ENCODE measurements at regions not wholly inside any gene's neighbourhood (a gene's known extent, or its start where the extent isn't known, plus 50 kb on each side); places are given as distances from the start of the nearest gene placed in this dataset.

- no peak for TF ChIP-seq POLR2AphosphoS5 (IDR thresholded peaks at IDR 0.05; ENCODE audit: insufficient read depth in 1 of 2, low read depth in 1 of 2)
- TF ChIP-seq, protein P1, sequence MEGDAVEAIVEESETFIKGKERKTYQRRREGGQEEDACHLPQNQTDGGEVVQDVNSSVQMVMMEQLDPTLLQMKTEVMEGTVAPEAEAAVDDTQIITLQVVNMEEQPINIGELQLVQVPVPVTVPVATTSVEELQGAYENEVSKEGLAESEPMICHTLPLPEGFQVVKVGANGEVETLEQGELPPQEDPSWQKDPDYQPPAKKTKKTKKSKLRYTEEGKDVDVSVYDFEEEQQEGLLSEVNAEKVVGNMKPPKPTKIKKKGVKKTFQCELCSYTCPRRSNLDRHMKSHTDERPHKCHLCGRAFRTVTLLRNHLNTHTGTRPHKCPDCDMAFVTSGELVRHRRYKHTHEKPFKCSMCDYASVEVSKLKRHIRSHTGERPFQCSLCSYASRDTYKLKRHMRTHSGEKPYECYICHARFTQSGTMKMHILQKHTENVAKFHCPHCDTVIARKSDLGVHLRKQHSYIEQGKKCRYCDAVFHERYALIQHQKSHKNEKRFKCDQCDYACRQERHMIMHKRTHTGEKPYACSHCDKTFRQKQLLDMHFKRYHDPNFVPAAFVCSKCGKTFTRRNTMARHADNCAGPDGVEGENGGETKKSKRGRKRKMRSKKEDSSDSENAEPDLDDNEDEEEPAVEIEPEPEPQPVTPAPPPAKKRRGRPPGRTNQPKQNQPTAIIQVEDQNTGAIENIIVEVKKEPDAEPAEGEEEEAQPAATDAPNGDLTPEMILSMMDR (IDR thresholded peaks at IDR 0.05): no peak
- H3K27ac ChIP-seq: no peak overlapping the region
- H3K9me3 ChIP-seq: no peaks in the 10 kb centered on the region
- intact Hi-C loops (cut with DNase I): no loop called here
- H3K4me1 ChIP-seq: no peaks in the 10 kb centered on the region
- no peak for DNase-seq (ENCODE audit: extremely low spot score in 2 of 2)
- H3K27me3 ChIP-seq: no peaks in the 10 kb centered on the region
- no peak overlapping the region for H3K4me3 ChIP-seq
- no peaks in the 10 kb centered on the region for H3K36me3 ChIP-seq
Observed at GRCh38 chr4:187451776-187452175, 543.8 kb upstream of the ZFP42 start.

GRCh38 chr4:187460016-187460415 is 535.6 kb upstream of the ZFP42 start:
- no peaks in the 10 kb centered on the region for H3K27me3 ChIP-seq
- H3K4me3 ChIP-seq: no peak overlapping the region
- H3K4me1 ChIP-seq: no peaks in the 10 kb centered on the region
- DNase-seq (ENCODE audit: extremely low spot score in 2 of 2): no peak
- TF ChIP-seq, protein P1 (IDR thresholded peaks at IDR 0.05): no peak
- no peak for TF ChIP-seq POLR2A (IDR thresholded peaks at IDR 0.05)
- no peak for TF ChIP-seq POLR2AphosphoS5 (IDR thresholded peaks at IDR 0.05; ENCODE audit: insufficient read depth in 1 of 2, low read depth in 1 of 2)
- intact Hi-C loops (cut with DNase I): no loop called here
- no peak overlapping the region for H3K27ac ChIP-seq
- H3K9me3 ChIP-seq: no peaks in the 10 kb centered on the region
- no peaks in the 10 kb centered on the region for H3K36me3 ChIP-seq

DNA sequence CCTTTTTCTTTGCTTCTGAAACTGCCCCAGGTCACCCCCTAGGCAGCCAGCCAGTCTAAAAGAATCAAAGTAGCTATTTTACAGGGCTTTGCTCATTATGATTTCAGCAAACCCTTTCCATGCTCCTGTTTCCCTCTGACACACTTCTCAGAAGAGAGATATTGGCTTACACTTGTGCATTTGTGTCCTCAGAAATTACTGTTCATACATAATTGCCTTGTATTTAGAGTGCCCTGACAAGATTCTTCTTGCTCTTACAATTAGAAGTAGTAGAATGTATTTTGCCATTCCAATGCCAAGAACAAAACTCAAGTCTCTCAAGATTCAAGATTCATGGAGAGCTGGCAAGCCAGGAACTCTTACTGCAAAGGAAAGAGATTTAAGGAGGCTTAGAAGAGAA is 531.0 kb upstream of the ZFP42 start:
- Histone ChIP-seq H3K27me3 (no peaks in the 10 kb centered on the region), H3K4me1 (no peaks in the 10 kb centered on the region), H3K9me3 (no peaks in the 10 kb centered on the region), H3K4me3 (no peak overlapping the region), H3K27ac (no peak overlapping the region), H3K36me3 (no peaks in the 10 kb centered on the region)
- DNase-seq (ENCODE audit: extremely low spot score in 2 of 2): no peak
- intact Hi-C loops (cut with DNase I): no loop called here
- TF ChIP-seq POLR2A (IDR thresholded peaks at IDR 0.05): no peak
- TF ChIP-seq, protein P1 (IDR thresholded peaks at IDR 0.05): no peak
- no peak for TF ChIP-seq POLR2AphosphoS5 (IDR thresholded peaks at IDR 0.05; ENCODE audit: insufficient read depth in 1 of 2, low read depth in 1 of 2)

GRCh38 chr4:187467224-187467623 is 528.3 kb upstream of the ZFP42 start:
- no peak overlapping the region for H3K27ac ChIP-seq
- no peak overlapping the region for H3K4me3 ChIP-seq
- intact Hi-C loops (cut with DNase I): no loop called here
- H3K36me3 ChIP-seq: no peaks in the 10 kb centered on the region
- no peaks in the 10 kb centered on the region for H3K27me3 ChIP-seq
- TF ChIP-seq, protein P1 (IDR thresholded peaks at IDR 0.05): no peak
- no peak for TF ChIP-seq POLR2A (IDR thresholded peaks at IDR 0.05)
- no peak for TF ChIP-seq POLR2AphosphoS5 (IDR thresholded peaks at IDR 0.05; ENCODE audit: insufficient read depth in 1 of 2, low read depth in 1 of 2)
- H3K9me3 ChIP-seq: no peaks in the 10 kb centered on the region
- no peaks in the 10 kb centered on the region for H3K4me1 ChIP-seq
- DNase-seq (ENCODE audit: extremely low spot score in 2 of 2): no peak

- no peaks in the 10 kb centered on the region for H3K36me3 ChIP-seq
- H3K27me3 ChIP-seq: no peaks in the 10 kb centered on the region
- no peaks in the 10 kb centered on the region for H3K4me1 ChIP-seq
- DNase-seq (ENCODE audit: extremely low spot score in 2 of 2): no peak
- intact Hi-C loops (cut with DNase I): no loop called here
- TF ChIP-seq POLR2A (IDR thresholded peaks at IDR 0.05) (no peak), POLR2AphosphoS5 (IDR thresholded peaks at IDR 0.05; ENCODE audit: insufficient read depth in 1 of 2, low read depth in 1 of 2) (no peak)
- TF ChIP-seq, protein P1 (IDR thresholded peaks at IDR 0.05): no peak
- H3K27ac ChIP-seq: no peak overlapping the region
- no peak overlapping the region for H3K4me3 ChIP-seq
- H3K9me3 ChIP-seq: no peaks in the 10 kb centered on the region
Observed at GRCh38 chr4:187469627-187470026, 525.9 kb upstream of the ZFP42 start.
